T-cell (primary cell): ENCODE measurements at regions not wholly inside any gene's neighbourhood (a gene's known extent, or its start where the extent isn't known, plus 50 kb on each side); places are given as distances from the start of the nearest gene placed in this dataset.

ENCODE experiments used
- ATAC-seq, 4 experiments: fragments of 200-7000 bp in 3 of 4; fragments of 150-1000 bp in 1 of 4; cut with Tn5 transposase; replicated peaks in 1 of 4; 1 replicate in 3 of 4; 2 replicates in 1 of 4; pipeline ENCODE4 v1.10.0; 2021; ENCODE audit warnings: moderate library complexity in 3 of 4, mild to moderate bottlenecking in 2 of 4, moderate number of reproducible peaks in 1 of 4
- CTCF ChIA-PET, 2 donors: fragments of 300-600 bp; sonication (Branson Sonifier 250); formaldehyde crosslinking; loops; one replicate each; lab custom pipeline; 2022; ENCODE audit warnings: antibody characterized with exemption in 2 of 2; lab: Charles Lee
- POLR2A ChIA-PET, 2 donors: fragments of 300-600 bp; sonication (Branson Sonifier 250); formaldehyde crosslinking; loops; one replicate each; lab custom pipeline; 2022; ENCODE audit warnings: antibody characterized with exemption in 2 of 2; lab: Charles Lee
- DNase-seq, 35 experiments: peaks; one replicate each; pipeline versions ENCODE4 v3.0.0 to v3.0.0-alpha.2; 2013 to 2023
- H3K27ac ChIP-seq: one replicate; pipeline ENCODE4 v1.5.1; 2013; ENCODE audit warnings: low read length
- H3K27me3 ChIP-seq, 2 experiments: replicated peaks in 1 of 2; 1 replicate in 1 of 2; 2 replicates in 1 of 2; pipeline versions ENCODE4 v1.6.1 to v1.7.0; 2013; ENCODE audit warnings: low read length in 1 of 2, mixed read lengths in 1 of 2; ENCODE audit not compliant: control insufficient read depth in 2 of 2, insufficient read depth in 2 of 2; ENCODE audit errors: extremely low read depth in 1 of 2
- H3K36me3 ChIP-seq, 2 donors: 1 replicate in 1 of 2; 2 replicates in 1 of 2; pipeline versions ENCODE4 v1.6.1 to v1.7.0; 2013; ENCODE audit warnings: low read length in 1 of 2; ENCODE audit not compliant: control insufficient read depth in 2 of 2, insufficient read depth in 1 of 2; ENCODE audit errors: extremely low read depth in 1 of 2
- H3K4me1 ChIP-seq, 2 experiments: 1 replicate in 1 of 2; 2 replicates in 1 of 2; pipeline versions ENCODE4 v1.6.1 to v1.7.0; 2013; ENCODE audit warnings: low read length in 2 of 2, mixed read lengths in 1 of 2; ENCODE audit not compliant: insufficient read depth in 2 of 2, control insufficient read depth in 1 of 2; ENCODE audit errors: extremely low read depth in 1 of 2
- H3K4me3 ChIP-seq, 2 donors: 1 replicate in 1 of 2; 2 replicates in 1 of 2; pipeline versions ENCODE4 v1.5.1 to v1.7.0; 2013; ENCODE audit warnings: mild to moderate bottlenecking in 2 of 2, low read length in 1 of 2, moderate library complexity in 1 of 2; ENCODE audit not compliant: control insufficient read depth in 1 of 2; ENCODE audit errors: extremely low read depth in 1 of 2
- H3K9me3 ChIP-seq: 2 replicates; pipeline ENCODE4 v1.7.0; 2013
- H3K27ac Mint-ChIP-seq, 2 donors: one replicate each; pipeline ENCODE4 v1.8.0; 2020 to 2021; ENCODE audit warnings: mild to moderate bottlenecking in 2 of 2, mixed read lengths in 2 of 2
- H3K27me3 Mint-ChIP-seq, 2 donors: one replicate each; pipeline ENCODE4 v1.8.0; 2021 to 2022; ENCODE audit warnings: mixed read lengths in 2 of 2
- H3K36me3 Mint-ChIP-seq: one replicate; pipeline ENCODE4 v1.8.0; 2021; ENCODE audit warnings: mixed read lengths
- H3K4me1 Mint-ChIP-seq, 3 donors: one replicate each; pipeline ENCODE4 v1.8.0; 2020 to 2022; ENCODE audit warnings: mixed read lengths in 3 of 3, mild to moderate bottlenecking in 1 of 3
- H3K4me3 Mint-ChIP-seq, 3 donors: one replicate each; pipeline ENCODE4 v1.8.0; 2020 to 2022; ENCODE audit warnings: mild to moderate bottlenecking in 3 of 3, mixed read lengths in 3 of 3, moderate library complexity in 3 of 3
- H3K9me3 Mint-ChIP-seq, 3 donors: one replicate each; pipeline ENCODE4 v1.8.0; 2020 to 2022; ENCODE audit warnings: mixed read lengths in 3 of 3
- WGBS: methylation state at CpG from one replicate; pipeline ENCODE4 v1.1.5; 2013; ENCODE audit warnings: missing lambda C conversion rate; ENCODE audit not compliant: insufficient coverage; 5-methylcytosine and 5-hydroxymethylcytosine counted together

- H3K27ac Mint-ChIP-seq = no peak overlapping the region
- no peaks in the 10 kb centered on the region for H3K36me3 Mint-ChIP-seq
- H3K4me1 Mint-ChIP-seq = no peaks in the 10 kb centered on the region
- Histone ChIP-seq H3K9me3 (no peaks in the 10 kb centered on the region), H3K36me3 (no peaks in the 10 kb centered on the region), H3K27ac (no peak overlapping the region), H3K4me3 (no peak overlapping the region), H3K27me3 (no peaks in the 10 kb centered on the region), H3K4me1 (no peaks in the 10 kb centered on the region)
- no peak overlapping the region for H3K4me3 Mint-ChIP-seq
- ATAC-seq = no peak
- peaks cover 3 to 8% (median 6%) of the 10 kb centered on the region in 3 donors for H3K9me3 Mint-ChIP-seq
- ChIA-PET POLR2A (no interaction called here), CTCF (no interaction called here)
- H3K27me3 Mint-ChIP-seq = no peaks in the 10 kb centered on the region
- no peak for DNase-seq
- WGBS = no CpG with 5 or more reads among the region's 1 CpG
Measured at GRCh38 chr5:123718238-123718637, 206.3 kb downstream of the CSNK1G3 start.

- POLR2A ChIA-PET = no interaction called here
Measured at GRCh38 chr5:123717139-123717538, 205.2 kb downstream of the CSNK1G3 start.

DNA sequence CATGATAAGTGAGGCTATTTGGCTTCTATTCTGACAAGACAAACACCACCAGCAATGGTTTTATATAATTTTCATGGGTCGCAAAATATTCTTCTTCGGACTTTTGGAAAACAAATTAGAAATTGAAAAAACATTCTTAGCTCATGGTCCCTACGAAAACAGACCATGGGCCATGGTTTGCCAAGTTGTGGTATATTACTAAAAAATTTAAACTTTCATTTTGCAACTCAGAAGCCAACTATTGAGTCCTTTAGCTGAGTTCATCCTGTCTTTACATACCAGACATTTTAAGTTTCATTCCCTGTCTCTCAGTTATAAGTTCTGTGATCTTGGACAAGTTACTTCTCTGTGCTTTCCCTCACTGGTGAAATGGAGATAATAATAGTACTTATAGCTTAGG lies 198.1 kb downstream of the CSNK1G3 start:
- ATAC-seq (no peak), DNase-seq (no peak)
- Histone ChIP-seq H3K27ac (no peak overlapping the region), H3K9me3 (no peaks in the 10 kb centered on the region), H3K27me3 (no peaks in the 10 kb centered on the region), H3K36me3 (no peaks in the 10 kb centered on the region), H3K4me3 (no peak overlapping the region), H3K4me1 (no peaks in the 10 kb centered on the region)
- Mint-ChIP-seq H3K4me3 (no peak overlapping the region), H3K27me3 (no peaks in the 10 kb centered on the region), H3K36me3 (no peaks in the 10 kb centered on the region), H3K4me1 (no peaks in the 10 kb centered on the region), H3K9me3 (peaks cover 0 to 15% (median 13%) of the 10 kb centered on the region in 3 donors), H3K27ac (no peak overlapping the region)
- WGBS = no CpG with 5 or more reads among the region's 3 CpGs
- CTCF ChIA-PET = interaction anchor here in 1 of 2 donors (0.6 kb wide), 1 partner anchor 28 kb away, joined by 3 read pairs; no protein-coding TSS in a partner anchor
- POLR2A ChIA-PET = interaction anchor here in 1 of 2 donors (0.6 kb wide), 1 partner anchor 103 kb away, joined by 3 read pairs; no protein-coding TSS in a partner anchor

More at GRCh38 chr5:123717139-123717538, 205.2 kb downstream of the CSNK1G3 start:
- H3K27me3 ChIP-seq = no peaks in the 10 kb centered on the region
- Mint-ChIP-seq H3K27me3 (no peaks in the 10 kb centered on the region), H3K27ac (no peak overlapping the region), H3K4me1 (no peaks in the 10 kb centered on the region), H3K4me3 (no peak overlapping the region), H3K36me3 (no peaks in the 10 kb centered on the region), H3K9me3 (peaks cover 3 to 11% (median 6%) of the 10 kb centered on the region in 3 donors)
- CTCF ChIA-PET = no interaction called here
- no peaks in the 10 kb centered on the region for H3K36me3 ChIP-seq
- no peak overlapping the region for H3K4me3 ChIP-seq
- no peaks in the 10 kb centered on the region for H3K4me1 ChIP-seq
- no peaks in the 10 kb centered on the region for H3K9me3 ChIP-seq
- H3K27ac ChIP-seq = no peak overlapping the region
- ATAC-seq = no peak
- DNase-seq = no peak

DNA sequence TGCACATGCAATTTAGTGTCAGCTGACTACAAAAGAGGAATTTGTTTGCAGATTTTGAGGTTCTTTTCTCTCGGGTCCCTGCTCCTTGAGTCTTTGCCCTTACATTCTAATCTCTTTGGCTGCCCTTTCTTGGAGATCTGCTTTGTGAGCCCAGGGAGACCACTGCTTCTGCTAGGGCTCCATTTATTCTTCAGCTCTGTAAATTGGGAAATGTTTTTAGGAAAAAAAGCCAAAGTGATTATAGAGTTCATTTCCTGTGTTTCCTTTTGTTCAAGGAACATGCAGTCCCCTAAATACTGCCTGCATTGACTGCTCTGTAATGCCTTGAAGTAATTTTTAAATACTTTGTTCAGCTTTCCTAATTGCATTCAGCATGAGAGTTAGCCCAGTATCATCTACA lies 197.4 kb downstream of the CSNK1G3 start:
- Histone ChIP-seq H3K9me3 (no peaks in the 10 kb centered on the region), H3K27ac (no peak overlapping the region), H3K36me3 (no peaks in the 10 kb centered on the region), H3K4me3 (no peak overlapping the region), H3K4me1 (no peaks in the 10 kb centered on the region), H3K27me3 (no peaks in the 10 kb centered on the region)
- DNase-seq = no peak
- Mint-ChIP-seq H3K9me3 (peaks cover 0 to 15% (median 13%) of the 10 kb centered on the region in 3 donors), H3K27me3 (no peaks in the 10 kb centered on the region), H3K36me3 (no peaks in the 10 kb centered on the region), H3K4me1 (no peaks in the 10 kb centered on the region), H3K27ac (no peak overlapping the region), H3K4me3 (no peak overlapping the region)
- ATAC-seq = no peak
- POLR2A ChIA-PET = no interaction called here
- 40% methylated on average over 1 of the region's 1 CpG for WGBS
- CTCF ChIA-PET = no interaction called here

- Mint-ChIP-seq H3K36me3 (no peaks in the 10 kb centered on the region), H3K4me1 (no peaks in the 10 kb centered on the region), H3K27ac (no peak overlapping the region), H3K4me3 (no peak overlapping the region), H3K27me3 (no peaks in the 10 kb centered on the region), H3K9me3 (peaks cover 0 to 13% (median 7%) of the 10 kb centered on the region in 3 donors)
- ChIA-PET POLR2A (no interaction called here), CTCF (no interaction called here)
- Histone ChIP-seq H3K9me3 (no peaks in the 10 kb centered on the region), H3K27me3 (no peaks in the 10 kb centered on the region), H3K4me1 (no peaks in the 10 kb centered on the region), H3K36me3 (no peaks in the 10 kb centered on the region), H3K27ac (no peak overlapping the region), H3K4me3 (no peak overlapping the region)
- ATAC-seq (no peak), DNase-seq (no peak)
- WGBS = 100% methylated on average over 1 of the region's 3 CpGs
Measured at GRCh38 chr5:123708074-123708806, 196.3 kb downstream of the CSNK1G3 start.

GRCh38 chr5:123706531-123706930 lies 194.6 kb downstream of the CSNK1G3 start:
- POLR2A ChIA-PET = no interaction called here

More at GRCh38 chr5:123706531-123706930, 194.6 kb downstream of the CSNK1G3 start:
- Histone ChIP-seq H3K27ac (no peak overlapping the region), H3K4me3 (no peak overlapping the region), H3K9me3 (no peaks in the 10 kb centered on the region), H3K4me1 (no peaks in the 10 kb centered on the region), H3K27me3 (no peaks in the 10 kb centered on the region), H3K36me3 (no peaks in the 10 kb centered on the region)
- Mint-ChIP-seq H3K27ac (no peak overlapping the region), H3K9me3 (peaks cover 0 to 9% (median 5%) of the 10 kb centered on the region in 3 donors), H3K36me3 (no peaks in the 10 kb centered on the region), H3K4me3 (no peak overlapping the region), H3K4me1 (no peaks in the 10 kb centered on the region), H3K27me3 (no peaks in the 10 kb centered on the region)
- DNase-seq (no peak), ATAC-seq (no peak)
- CTCF ChIA-PET = no interaction called here
